ENCODE measurements at regions not wholly inside any gene's neighbourhood (a gene's known extent, or its start where the extent isn't known, plus 50 kb on each side); places are given as distances from the start of the nearest gene placed in this dataset.

GRCh38 chr6:76518443-76518842 lies 446.0 kb upstream of the IMPG1 start:
- H3K4me3 ChIP-seq (ENCODE audit: low read length) = no peak overlapping the region
- H3K27ac ChIP-seq (ENCODE audit: low read length) = no peak overlapping the region
- intact Hi-C loops (cut with micrococcal nuclease) = no loop called here
- DNase-seq = no peak
- H3K9me3 Mint-ChIP-seq = peaks cover 8 to 10% of the 10 kb centered on the region in 2 donors
- H3K27me3 ChIP-seq (ENCODE audit: control insufficient read depth, insufficient read depth, low read length) = no peaks in the 10 kb centered on the region
- H3K36me3 Mint-ChIP-seq = no peaks in the 10 kb centered on the region
- H3K27ac Mint-ChIP-seq = no peak overlapping the region
- H3K4me1 Mint-ChIP-seq = no peaks in the 10 kb centered on the region
- no peak for ATAC-seq
- H3K36me3 ChIP-seq (ENCODE audit: control insufficient read depth, insufficient read depth, low read length) = no peaks in the 10 kb centered on the region
- no peaks in the 10 kb centered on the region for H3K27me3 Mint-ChIP-seq (ENCODE audit: low read depth in 2 of 2)
- no peak for TF ChIP-seq CTCF (IDR thresholded peaks at IDR 0.05)
- no peaks in the 10 kb centered on the region for H3K4me1 ChIP-seq (ENCODE audit: control insufficient read depth, insufficient read depth, low read length)
- H3K9me3 ChIP-seq (ENCODE audit: control insufficient read depth, insufficient read depth, low read length) = no peaks in the 10 kb centered on the region
- no peak overlapping the region for H3K4me3 Mint-ChIP-seq

- Mint-ChIP-seq H3K4me1 (no peaks in the 10 kb centered on the region), H3K9me3 (peaks cover 9 to 20% of the 10 kb centered on the region in 2 donors), H3K4me3 (no peak overlapping the region), H3K27ac (no peak overlapping the region), H3K36me3 (peaks cover 11% of the 10 kb centered on the region), H3K27me3 (ENCODE audit: low read depth in 2 of 2) (no peaks in the 10 kb centered on the region)
- H3K27me3 ChIP-seq (ENCODE audit: control insufficient read depth, insufficient read depth, low read length) = no peaks in the 10 kb centered on the region
- H3K27ac ChIP-seq (ENCODE audit: low read length) = no peak overlapping the region
- 91% methylated on average over 3 of the region's 4 CpGs for WGBS (ENCODE audit: insufficient coverage)
- no peaks in the 10 kb centered on the region for H3K4me1 ChIP-seq (ENCODE audit: control insufficient read depth, insufficient read depth, low read length)
- H3K4me3 ChIP-seq (ENCODE audit: low read length) = no peak overlapping the region
- no peaks in the 10 kb centered on the region for H3K9me3 ChIP-seq (ENCODE audit: control insufficient read depth, insufficient read depth, low read length)
- no peak for TF ChIP-seq CTCF (IDR thresholded peaks at IDR 0.05)
- ATAC-seq (no peak), DNase-seq (no peak)
- intact Hi-C loops (cut with micrococcal nuclease) = no loop called here
- no peaks in the 10 kb centered on the region for H3K36me3 ChIP-seq (ENCODE audit: control insufficient read depth, insufficient read depth, low read length)
Measured at GRCh38 chr6:76516924-76517323, 444.5 kb upstream of the IMPG1 start.

GRCh38 chr6:76510489-76510888 lies 438.0 kb upstream of the IMPG1 start:
- Histone ChIP-seq H3K4me1 (ENCODE audit: control insufficient read depth, insufficient read depth, low read length) (no peaks in the 10 kb centered on the region), H3K27me3 (ENCODE audit: control insufficient read depth, insufficient read depth, low read length) (no peaks in the 10 kb centered on the region), H3K4me3 (ENCODE audit: low read length) (no peak overlapping the region), H3K9me3 (ENCODE audit: control insufficient read depth, insufficient read depth, low read length) (no peaks in the 10 kb centered on the region), H3K36me3 (ENCODE audit: control insufficient read depth, insufficient read depth, low read length) (no peaks in the 10 kb centered on the region), H3K27ac (ENCODE audit: low read length) (no peak overlapping the region)
- Mint-ChIP-seq H3K27me3 (ENCODE audit: low read depth in 2 of 2) (no peaks in the 10 kb centered on the region), H3K9me3 (peaks cover 2 to 19% of the 10 kb centered on the region in 2 donors), H3K4me3 (no peak overlapping the region), H3K4me1 (no peaks in the 10 kb centered on the region), H3K36me3 (peaks cover 11% of the 10 kb centered on the region), H3K27ac (no peak overlapping the region)
- no peak for TF ChIP-seq CTCF (IDR thresholded peaks at IDR 0.05)
- intact Hi-C loops (cut with micrococcal nuclease) = no loop called here
- DNase-seq (no peak), ATAC-seq (no peak)

DNA sequence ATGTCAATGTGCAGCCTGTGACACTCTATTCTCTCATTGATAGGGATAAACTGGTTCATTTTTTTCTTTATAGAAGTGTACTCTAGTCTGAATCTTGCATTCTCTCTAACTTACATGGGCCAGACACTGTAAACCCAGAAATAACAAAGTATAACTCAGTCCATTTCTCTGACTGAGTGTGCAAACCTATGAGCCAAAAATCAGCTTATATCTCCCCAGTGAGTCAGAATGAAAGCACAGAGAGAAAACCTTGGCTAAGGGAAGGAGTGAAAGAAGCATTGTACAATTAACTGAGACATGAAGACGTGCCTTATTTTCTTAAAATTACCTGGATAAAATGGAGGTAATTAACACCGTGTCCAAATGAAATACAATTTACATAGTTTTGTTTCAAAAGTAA lies 436.9 kb upstream of the IMPG1 start:
- H3K36me3 Mint-ChIP-seq = peaks cover 19% of the 10 kb centered on the region
- 56% methylated on average over 1 of the region's 2 CpGs for WGBS (ENCODE audit: insufficient coverage)

More for the DNA sequence above, 436.9 kb upstream of the IMPG1 start:
- no peak overlapping the region for H3K27ac ChIP-seq (ENCODE audit: low read length)
- H3K4me1 ChIP-seq (ENCODE audit: control insufficient read depth, insufficient read depth, low read length) = no peaks in the 10 kb centered on the region
- DNase-seq (no peak), ATAC-seq (no peak)
- H3K4me3 Mint-ChIP-seq = no peak overlapping the region
- H3K4me1 Mint-ChIP-seq = no peaks in the 10 kb centered on the region
- H3K36me3 ChIP-seq (ENCODE audit: control insufficient read depth, insufficient read depth, low read length) = no peaks in the 10 kb centered on the region
- no peaks in the 10 kb centered on the region for H3K27me3 ChIP-seq (ENCODE audit: control insufficient read depth, insufficient read depth, low read length)
- no peak overlapping the region for H3K27ac Mint-ChIP-seq
- no peaks in the 10 kb centered on the region for H3K9me3 ChIP-seq (ENCODE audit: control insufficient read depth, insufficient read depth, low read length)
- intact Hi-C loops (cut with micrococcal nuclease) = no loop called here
- TF ChIP-seq CTCF (IDR thresholded peaks at IDR 0.05) = no peak
- H3K4me3 ChIP-seq (ENCODE audit: low read length) = no peak overlapping the region
- peaks cover 2 to 22% of the 10 kb centered on the region in 2 donors for H3K9me3 Mint-ChIP-seq
- no peaks in the 10 kb centered on the region for H3K27me3 Mint-ChIP-seq (ENCODE audit: low read depth in 2 of 2)

Measured in natural killer cell (primary cell).